ENCODE measurements at regions not wholly inside any gene's neighbourhood (a gene's known extent, or its start where the extent isn't known, plus 50 kb on each side); places are given as distances from the start of the nearest gene placed in this dataset.

DNA sequence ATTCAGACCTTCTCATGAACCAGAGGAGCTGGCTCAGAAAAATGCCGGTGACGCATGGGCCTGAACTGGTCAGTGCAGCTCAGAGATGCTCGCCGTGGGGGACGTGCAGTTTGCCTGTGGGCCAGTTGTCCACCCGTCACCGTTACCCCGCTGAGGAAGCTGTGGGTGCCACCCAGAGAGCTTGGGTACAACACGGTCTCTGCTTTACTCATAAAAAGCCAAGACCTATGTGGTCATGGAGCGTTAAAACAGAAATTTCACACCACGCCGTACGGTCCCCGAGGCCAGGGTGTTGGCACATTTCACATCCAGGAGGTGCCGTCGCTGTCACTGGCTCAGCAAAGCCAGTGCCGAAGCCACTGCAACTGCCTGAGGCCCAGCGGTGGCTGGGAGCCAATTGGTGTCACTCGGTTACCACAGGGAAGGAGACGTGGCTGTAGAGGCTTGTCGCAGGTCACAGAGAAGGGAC, 120.9 kb downstream of the METRNL start:
- Histone ChIP-seq H3K9ac (replicated peaks in 1 of 4; ENCODE audit: extremely low read depth in 1 of 4, low read depth in 3 of 4, low read length in 3 of 4) (no peak overlapping the region), H3K23me2 (ENCODE audit: low read depth, low read length) (no peaks in the 10 kb centered on the region), H3K18ac (ENCODE audit: extremely low read depth, low read length) (no peak overlapping the region), H3K56ac (replicated peaks; ENCODE audit: insufficient read length, low read depth, low read length) (no peak overlapping the region), H3K4me2 (ENCODE audit: insufficient read depth in 1 of 2, low read depth in 2 of 2, low read length in 2 of 2) (no peak overlapping the region), H3K79me2 (ENCODE audit: control insufficient read depth in 1 of 2, insufficient read depth in 2 of 2, low read length in 2 of 2) (no peaks in the 10 kb centered on the region), H2BK120ac (replicated peaks; ENCODE audit: low read depth, low read length) (no peak overlapping the region), H2BK20ac (ENCODE audit: low read length) (no peak overlapping the region), H2BK15ac (ENCODE audit: low read length) (no peak overlapping the region), H4K8ac (ENCODE audit: extremely low read depth, insufficient read depth, low read length) (no peak overlapping the region), H2AFZ (ENCODE audit: low read length) (no peak overlapping the region), H3K27me3 (replicated peaks in 1 of 4; ENCODE audit: control insufficient read depth in 3 of 4, extremely low read depth in 1 of 4, insufficient read depth in 3 of 4, low read length in 3 of 4) (no peaks in the 10 kb centered on the region), H4K20me1 (replicated peaks in 1 of 2; ENCODE audit: control insufficient read depth in 1 of 2, insufficient read depth in 2 of 2, low read length in 2 of 2) (no peaks in the 10 kb centered on the region), H3K9me3 (ENCODE audit: insufficient read depth in 2 of 2, low read depth in 1 of 2, low read length in 1 of 2) (peaks cover 68 to 95% of the 10 kb centered on the region in 2 experiments), H3K79me1 (ENCODE audit: low read depth, low read length) (no peaks in the 10 kb centered on the region), H2BK12ac (ENCODE audit: low read depth, low read length) (no peak overlapping the region), H3K36me3 (ENCODE audit: control insufficient read depth in 2 of 4, insufficient read depth in 4 of 4, low read length in 3 of 4) (no peaks in the 10 kb centered on the region), H4K5ac (ENCODE audit: insufficient read length, low read depth, low read length) (no peak overlapping the region), H2BK5ac (ENCODE audit: low read depth, low read length) (no peak overlapping the region), H3K14ac (ENCODE audit: insufficient read length) (no peak overlapping the region), H2AK5ac (ENCODE audit: low read depth, low read length) (no peak overlapping the region), H3K27ac (ENCODE audit: low read depth, low read length) (no peak overlapping the region), H3K4me1 (replicated peaks in 1 of 4; ENCODE audit: control insufficient read depth in 3 of 4, insufficient read depth in 4 of 4, low read length in 3 of 4) (no peaks in the 10 kb centered on the region), H3K23ac (ENCODE audit: insufficient read length) (no peak overlapping the region), H3K4ac (replicated peaks; ENCODE audit: insufficient read length, low read depth, low read length) (no peak overlapping the region), H4K91ac (replicated peaks; ENCODE audit: insufficient read length, low read length) (no peak overlapping the region), H3K4me3 (ENCODE audit: extremely low read depth in 1 of 4, insufficient read depth in 2 of 4, low read depth in 3 of 4, low read length in 4 of 4) (no peak overlapping the region)
- ChIA-PET POLR2A (ENCODE audit: partially characterized antibody) (no interaction called here), CTCF (ENCODE audit: partially characterized antibody) (interaction anchor here (0.6 to 1.4 kb wide), 4 partner anchors 123 to 420 kb away, joined by 3 to 4 read pairs (median 3); no protein-coding TSS in a partner anchor)
- FAIRE-seq (no peak), DNase-seq (ENCODE audit: low read depth in 1 of 2, low spot score in 2 of 2) (no peak)
- no peak for TF ChIP-seq BCL11A (IDR thresholded peaks at IDR 0.05; ENCODE audit: low read depth in 2 of 2, low read length in 2 of 2)
- TF ChIP-seq, protein P1, sequence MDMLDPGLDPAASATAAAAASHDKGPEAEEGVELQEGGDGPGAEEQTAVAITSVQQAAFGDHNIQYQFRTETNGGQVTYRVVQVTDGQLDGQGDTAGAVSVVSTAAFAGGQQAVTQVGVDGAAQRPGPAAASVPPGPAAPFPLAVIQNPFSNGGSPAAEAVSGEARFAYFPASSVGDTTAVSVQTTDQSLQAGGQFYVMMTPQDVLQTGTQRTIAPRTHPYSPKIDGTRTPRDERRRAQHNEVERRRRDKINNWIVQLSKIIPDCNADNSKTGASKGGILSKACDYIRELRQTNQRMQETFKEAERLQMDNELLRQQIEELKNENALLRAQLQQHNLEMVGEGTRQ (IDR thresholded peaks at IDR 0.05; ENCODE audit: low read length), result no peak
- TF ChIP-seq, protein P2, sequence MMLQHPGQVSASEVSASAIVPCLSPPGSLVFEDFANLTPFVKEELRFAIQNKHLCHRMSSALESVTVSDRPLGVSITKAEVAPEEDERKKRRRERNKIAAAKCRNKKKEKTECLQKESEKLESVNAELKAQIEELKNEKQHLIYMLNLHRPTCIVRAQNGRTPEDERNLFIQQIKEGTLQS (IDR thresholded peaks at IDR 0.05; ENCODE audit: insufficient read depth, low read depth, low read length), result no peak
- 89% methylated on average over 21 of the region's 21 CpGs; no CpG with 5 or more reads in 1 of the 2 experiments for WGBS, 2 experiments (ENCODE audit: extremely low coverage in 1 of 2, insufficient coverage in 1 of 2, insufficient read length in 1 of 2, insufficient replicate concordance in 2 of 2, low coverage in 1 of 2, low lambda C conversion rate in 2 of 2, missing lambda C conversion rate in 1 of 2)
